GM20000 (cell line): ENCODE measurements at regions not wholly inside any gene's neighbourhood (a gene's known extent, or its start where the extent isn't known, plus 50 kb on each side); places are given as distances from the start of the nearest gene placed in this dataset.

Experiments used
- DNase-seq: peaks from one replicate; pipeline ENCODE4 v3.0.0; 2012; ENCODE audit warnings: low spot score
- CTCF ChIP-seq: IDR thresholded peaks from 2 replicates; pipeline ENCODE4 v1.5.1; 2012; ENCODE audit warnings: mild to moderate bottlenecking, control low read depth; ENCODE audit errors: extremely low read depth, missing control alignments

- TF ChIP-seq CTCF: no peak
- DNase-seq: no peak
Measured at GRCh38 chr3:94179059-94179458, 116.2 kb downstream of the NSUN3 start.

GRCh38 chr3:94183551-94183950 is 120.7 kb downstream of the NSUN3 start:
- no peak for TF ChIP-seq CTCF
- no peak for DNase-seq

GRCh38 chr3:94184781-94185180 is 121.9 kb downstream of the NSUN3 start:
- TF ChIP-seq CTCF: no peak
- DNase-seq: no peak

GRCh38 chr3:94185753-94186152 is 122.9 kb downstream of the NSUN3 start:
- no peak for TF ChIP-seq CTCF
- no peak for DNase-seq

GRCh38 chr3:94187697-94188096 is 124.8 kb downstream of the NSUN3 start:
- no peak for DNase-seq
- TF ChIP-seq CTCF: no peak

GRCh38 chr3:94195381-94195780 is 132.5 kb downstream of the NSUN3 start:
- TF ChIP-seq CTCF: no peak

GRCh38 chr3:94206291-94206690 is 143.4 kb downstream of the NSUN3 start:
- no peak for TF ChIP-seq CTCF

More at GRCh38 chr3:94195381-94195780, 132.5 kb downstream of the NSUN3 start:
- no peak for DNase-seq

More at GRCh38 chr3:94206291-94206690, 143.4 kb downstream of the NSUN3 start:
- no peak for DNase-seq
